RWPE2 (cell line): ENCODE measurements at regions not wholly inside any gene's neighbourhood (a gene's known extent, or its start where the extent isn't known, plus 50 kb on each side); places are given as distances from the start of the nearest gene placed in this dataset.

Experiments used
- ATAC-seq: fragments of 200-7000 bp; cut with Tn5 transposase; 3 replicates; pipeline ENCODE4 v1.9.1; 2021; ENCODE audit warnings: low read depth
- DNase-seq: peaks from one replicate; pipeline ENCODE4 v3.0.0-alpha.2; 2020; ENCODE audit warnings: low spot score
- H3K27ac ChIP-seq: fragments of 450-650 bp; 2 replicates; pipeline ENCODE4 v1.5.1; 2017; ENCODE audit warnings: mild to moderate bottlenecking; ENCODE audit not compliant: poor library complexity, severe bottlenecking
- H3K27me3 ChIP-seq: fragments of 250-450 bp; sonication (Bioruptor Pico); 2 replicates; pipeline ENCODE4 v1.5.1; 2021; ENCODE audit warnings: mild to moderate bottlenecking, moderate library complexity; ENCODE audit not compliant: insufficient read depth, poor library complexity, severe bottlenecking
- H3K36me3 ChIP-seq: fragments of 250-450 bp; sonication (Bioruptor Pico); 2 replicates; pipeline ENCODE4 v1.5.1; 2020; ENCODE audit warnings: low read depth, mild to moderate bottlenecking, moderate library complexity
- H3K4me1 ChIP-seq: fragments of 250-450 bp; sonication (Bioruptor Pico); 2 replicates; pipeline ENCODE4 v1.5.1; 2021; ENCODE audit warnings: mild to moderate bottlenecking, moderate library complexity; ENCODE audit not compliant: insufficient read depth, poor library complexity, severe bottlenecking
- H3K4me3 ChIP-seq: fragments of 250-450 bp; sonication (Bioruptor Pico); 2 replicates; pipeline ENCODE4 v1.5.1; 2021; ENCODE audit warnings: mild to moderate bottlenecking, moderate library complexity; ENCODE audit not compliant: severe bottlenecking
- H3K9me3 ChIP-seq: fragments of 250-450 bp; sonication (Bioruptor Pico); 2 replicates; pipeline ENCODE4 v1.5.1; 2021; ENCODE audit warnings: mild to moderate bottlenecking, moderate library complexity; ENCODE audit not compliant: severe bottlenecking
- TF ChIP-seq, protein P1 (sequence below): fragments of 450-650 bp; IDR thresholded peaks from one replicate; pipeline ENCODE4 v1.5.1; 2017; ENCODE audit warnings: mild to moderate bottlenecking, moderate library complexity; ENCODE audit not compliant: poor library complexity, severe bottlenecking

DNA sequence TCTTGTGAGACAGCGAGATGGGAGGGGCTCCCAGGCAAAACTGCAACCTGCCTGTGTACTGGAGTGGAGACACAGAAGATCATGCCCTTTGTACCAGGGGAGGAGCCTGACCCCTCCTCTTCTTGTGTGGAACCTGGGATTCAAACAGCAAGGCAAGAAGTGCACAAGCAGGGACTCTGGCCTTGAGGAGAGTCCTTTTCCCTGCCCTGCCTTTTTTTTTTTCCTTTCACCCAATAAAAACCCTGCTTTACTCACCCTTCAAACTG lies 251.8 kb upstream of the OPRM1 start:
- H3K36me3 ChIP-seq = no peaks in the 10 kb centered on the region
- H3K27ac ChIP-seq = no peak overlapping the region
- H3K4me3 ChIP-seq = no peak overlapping the region
- no peaks in the 10 kb centered on the region for H3K9me3 ChIP-seq
- ATAC-seq = no peak
- H3K4me1 ChIP-seq = peaks cover 10% of the 10 kb centered on the region
- no peaks in the 10 kb centered on the region for H3K27me3 ChIP-seq
- no peak for DNase-seq
- TF ChIP-seq, protein P1, sequence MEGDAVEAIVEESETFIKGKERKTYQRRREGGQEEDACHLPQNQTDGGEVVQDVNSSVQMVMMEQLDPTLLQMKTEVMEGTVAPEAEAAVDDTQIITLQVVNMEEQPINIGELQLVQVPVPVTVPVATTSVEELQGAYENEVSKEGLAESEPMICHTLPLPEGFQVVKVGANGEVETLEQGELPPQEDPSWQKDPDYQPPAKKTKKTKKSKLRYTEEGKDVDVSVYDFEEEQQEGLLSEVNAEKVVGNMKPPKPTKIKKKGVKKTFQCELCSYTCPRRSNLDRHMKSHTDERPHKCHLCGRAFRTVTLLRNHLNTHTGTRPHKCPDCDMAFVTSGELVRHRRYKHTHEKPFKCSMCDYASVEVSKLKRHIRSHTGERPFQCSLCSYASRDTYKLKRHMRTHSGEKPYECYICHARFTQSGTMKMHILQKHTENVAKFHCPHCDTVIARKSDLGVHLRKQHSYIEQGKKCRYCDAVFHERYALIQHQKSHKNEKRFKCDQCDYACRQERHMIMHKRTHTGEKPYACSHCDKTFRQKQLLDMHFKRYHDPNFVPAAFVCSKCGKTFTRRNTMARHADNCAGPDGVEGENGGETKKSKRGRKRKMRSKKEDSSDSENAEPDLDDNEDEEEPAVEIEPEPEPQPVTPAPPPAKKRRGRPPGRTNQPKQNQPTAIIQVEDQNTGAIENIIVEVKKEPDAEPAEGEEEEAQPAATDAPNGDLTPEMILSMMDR = no peak

DNA sequence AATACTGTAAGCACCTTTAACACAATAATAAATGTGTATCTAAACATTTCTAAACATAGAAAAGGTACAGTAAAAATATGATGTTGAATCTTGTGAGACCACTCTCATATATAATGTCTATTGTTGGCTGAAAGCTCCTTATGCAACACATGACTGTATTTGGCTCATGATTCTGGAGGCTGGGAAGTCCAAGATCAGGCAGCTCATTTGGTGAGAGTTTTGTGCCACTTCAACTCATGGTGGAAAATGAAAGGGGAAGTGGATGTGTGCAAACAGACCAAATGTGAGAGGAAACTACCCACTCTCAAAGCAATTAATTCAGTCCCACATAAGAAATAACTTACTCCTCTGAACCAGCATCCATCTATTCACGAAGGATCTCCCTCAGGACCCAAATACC lies 257.7 kb upstream of the OPRM1 start:
- Histone ChIP-seq H3K36me3 (no peaks in the 10 kb centered on the region), H3K27me3 (no peaks in the 10 kb centered on the region), H3K9me3 (no peaks in the 10 kb centered on the region), H3K4me3 (no peak overlapping the region), H3K27ac (no peak overlapping the region), H3K4me1 (peaks cover under 1% of the 10 kb centered on the region)
- TF ChIP-seq, protein P1 = no peak
- ATAC-seq (no peak), DNase-seq (no peak)

DNA sequence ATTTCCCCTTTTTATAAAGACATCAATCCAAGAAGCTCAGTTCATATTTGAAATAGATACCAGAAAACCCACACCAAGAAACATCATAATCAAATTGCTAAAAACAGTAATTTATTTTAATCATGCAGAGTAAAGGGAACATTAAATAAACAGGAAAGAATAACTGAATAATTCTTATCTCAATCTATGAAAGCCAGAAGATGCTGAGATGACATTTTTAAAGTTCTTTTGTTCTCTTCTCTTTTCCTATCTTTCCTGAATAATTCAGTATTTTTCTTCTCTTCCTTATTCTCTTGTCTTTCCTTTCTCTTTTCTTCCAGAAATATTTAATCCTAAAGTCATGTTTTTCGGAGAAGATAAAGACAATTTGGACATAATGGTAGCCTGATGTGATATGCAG lies 259.0 kb upstream of the OPRM1 start:
- no peak for DNase-seq
- H3K4me1 ChIP-seq = no peaks in the 10 kb centered on the region
- no peaks in the 10 kb centered on the region for H3K27me3 ChIP-seq
- H3K9me3 ChIP-seq = no peaks in the 10 kb centered on the region
- ATAC-seq = no peak
- TF ChIP-seq, protein P1 = no peak
- H3K27ac ChIP-seq = no peak overlapping the region
- H3K36me3 ChIP-seq = no peaks in the 10 kb centered on the region
- no peak overlapping the region for H3K4me3 ChIP-seq

DNA sequence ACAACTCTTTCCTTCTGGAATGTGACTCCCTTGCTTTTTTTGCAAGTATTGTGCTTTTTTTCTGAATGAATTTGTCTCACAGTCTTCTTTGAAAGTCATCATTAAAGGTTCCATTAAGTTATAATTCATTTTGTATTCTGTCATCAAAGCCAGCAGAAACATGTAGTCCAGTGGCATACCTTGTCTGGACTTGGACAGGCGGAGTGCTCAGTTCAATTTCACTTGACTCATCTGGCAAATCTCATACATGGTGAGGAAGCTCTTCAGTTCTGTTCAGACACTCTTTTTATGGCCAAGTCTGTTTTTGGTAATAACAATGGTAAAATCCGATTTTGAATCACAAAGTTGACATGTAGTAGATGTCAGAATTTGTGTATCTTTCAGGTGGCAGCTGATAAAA lies 260.8 kb upstream of the OPRM1 start:
- H3K27me3 ChIP-seq = no peaks in the 10 kb centered on the region
- no peaks in the 10 kb centered on the region for H3K4me1 ChIP-seq
- ATAC-seq = no peak
- no peak overlapping the region for H3K27ac ChIP-seq
- H3K4me3 ChIP-seq = no peak overlapping the region
- TF ChIP-seq, protein P1 = no peak
- H3K9me3 ChIP-seq = no peaks in the 10 kb centered on the region
- DNase-seq = no peak
- no peaks in the 10 kb centered on the region for H3K36me3 ChIP-seq

DNA sequence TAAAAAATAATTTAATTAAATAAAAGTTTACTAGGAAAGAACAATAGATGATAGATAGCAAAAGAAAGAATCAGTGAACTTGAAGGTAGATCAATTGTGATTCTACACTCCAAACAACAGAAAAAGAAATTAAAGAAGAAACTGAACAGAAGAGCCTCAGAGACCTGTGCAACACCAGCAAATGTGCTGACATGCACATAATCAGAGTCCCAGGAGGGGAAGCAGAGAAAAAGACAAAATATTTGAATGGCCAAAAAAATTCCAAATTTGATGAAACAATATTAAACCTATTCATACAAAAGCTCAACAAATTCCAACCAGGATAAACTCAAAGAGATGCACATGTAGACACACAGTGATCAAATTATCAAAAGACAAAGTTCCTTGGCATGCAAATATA lies 267.5 kb upstream of the OPRM1 start:
- TF ChIP-seq, protein P1 = no peak
- no peak for DNase-seq
- H3K36me3 ChIP-seq = no peaks in the 10 kb centered on the region
- H3K4me1 ChIP-seq = no peaks in the 10 kb centered on the region
- H3K9me3 ChIP-seq = no peaks in the 10 kb centered on the region
- H3K27ac ChIP-seq = no peak overlapping the region
- no peak for ATAC-seq
- no peak overlapping the region for H3K4me3 ChIP-seq
- H3K27me3 ChIP-seq = no peaks in the 10 kb centered on the region
